Endothelial cell of umbilical vein (primary cell): ENCODE measurements at regions not wholly inside any gene's neighbourhood (a gene's known extent, or its start where the extent isn't known, plus 50 kb on each side); places are given as distances from the start of the nearest gene placed in this dataset.

Experiments used
- BruUV-seq: library from RNA; stranded (reverse); fragments of 400-500 nt; replicated peaks from 2 replicates; lab custom pipeline; 2021; lab: Mats Ljungman, UMichigan
- CTCF ChIA-PET: fragments of 300-600, 350-600 bp; sonication (Branson Sonifier 250); formaldehyde crosslinking; loops from one replicate; lab custom pipeline; 2021; ENCODE audit warnings: antibody characterized with exemption, inconsistent platforms; lab: Charles Lee
- POLR2A ChIA-PET: fragments of 300-600, 350-600 bp; sonication (Branson Sonifier 250); formaldehyde crosslinking; loops from one replicate; lab custom pipeline; 2021; ENCODE audit warnings: antibody characterized with exemption, inconsistent platforms; lab: Charles Lee
- DNase-seq: peaks from one replicate; pipeline ENCODE4 v3.0.0-alpha.2; 2011; ENCODE audit warnings: low read depth, low spot score
- FAIRE-seq: peaks from 2 replicates; lab custom pipeline; 2011; peaks lifted over from hg19 to GRCh38; lab: Jason Lieb, UNC
- H2AFZ ChIP-seq: 2 replicates; pipeline ENCODE4 v1.6.0; 2012; ENCODE audit warnings: low read depth, low read length, control low read depth, inconsistent platforms
- H3K27ac ChIP-seq: 2 replicates; pipeline ENCODE4 v1.5.1; 2011; ENCODE audit warnings: low read depth, mild to moderate bottlenecking, control low read depth, low read length, moderate library complexity; ENCODE audit not compliant: insufficient read depth
- H3K27me3 ChIP-seq, 2 experiments: 2 replicates each; pipeline versions ENCODE4 v1.6.0 to v1.6.1; 2011; ENCODE audit warnings: low read length in 2 of 2, mixed read lengths in 1 of 2; ENCODE audit not compliant: control insufficient read depth in 2 of 2, insufficient read depth in 2 of 2
- H3K36me3 ChIP-seq, 2 experiments: 2 replicates in 1 of 2; 3 replicates in 1 of 2; pipeline ENCODE4 v1.5.1; 2011; ENCODE audit warnings: low read length in 2 of 2, mild to moderate bottlenecking in 1 of 2, moderate library complexity in 1 of 2; ENCODE audit not compliant: control insufficient read depth in 2 of 2, insufficient read depth in 2 of 2; ENCODE audit errors: extremely low read depth in 1 of 2
- H3K4me1 ChIP-seq: 3 replicates; pipeline ENCODE4 v1.5.1; 2011; ENCODE audit warnings: mild to moderate bottlenecking, low read length; ENCODE audit not compliant: control insufficient read depth, insufficient read depth; ENCODE audit errors: extremely low read depth
- H3K4me2 ChIP-seq: 2 replicates; pipeline ENCODE4 v1.6.1; 2011; ENCODE audit warnings: low read length, control low read depth, mixed read lengths; ENCODE audit not compliant: insufficient read depth
- H3K4me3 ChIP-seq, 3 experiments: fragments of 200-600 bp in 1 of 3; sonication (generic), shearing (Covaris generic) in 1 of 3; replicated peaks in 1 of 3; 2 replicates each; pipeline ENCODE4 v1.5.1; 2011 to 2016; ENCODE audit warnings: control low read depth in 3 of 3, low read length in 3 of 3, mild to moderate bottlenecking in 2 of 3, inconsistent platforms in 1 of 3, low read depth in 1 of 3, moderate library complexity in 1 of 3; ENCODE audit not compliant: insufficient read depth in 1 of 3
- H3K79me2 ChIP-seq: 2 replicates; pipeline ENCODE4 v1.6.0; 2012; ENCODE audit warnings: low read length, inconsistent platforms; ENCODE audit not compliant: control insufficient read depth, insufficient read depth
- H3K9ac ChIP-seq: replicated peaks from 2 replicates; pipeline ENCODE3; 2011; ENCODE audit warnings: low read length, control low read depth; ENCODE audit not compliant: insufficient read depth; ENCODE audit errors: extremely low read depth
- H3K9me1 ChIP-seq: replicated peaks from 3 replicates; pipeline ENCODE4 v1.6.0; 2011; ENCODE audit warnings: mild to moderate bottlenecking, low read length; ENCODE audit not compliant: control insufficient read depth, insufficient read depth; ENCODE audit errors: extremely low read depth
- H3K9me3 ChIP-seq: replicated peaks from 2 replicates; pipeline ENCODE4 v1.5.1; 2012; ENCODE audit warnings: low read length, inconsistent platforms; ENCODE audit not compliant: control insufficient read depth, insufficient read depth
- H4K20me1 ChIP-seq: replicated peaks from 2 replicates; pipeline ENCODE3; 2011; ENCODE audit warnings: mild to moderate bottlenecking, low read length; ENCODE audit not compliant: control insufficient read depth, insufficient read depth; ENCODE audit errors: extremely low read depth
- EZH2 ChIP-seq: IDR thresholded peaks from 2 replicates; pipeline ENCODE4 v1.6.1; 2012; ENCODE audit warnings: borderline replicate concordance, low read depth, mild to moderate bottlenecking, moderate library complexity, low read length, inconsistent platforms; ENCODE audit not compliant: severe bottlenecking
- FOS ChIP-seq: IDR thresholded peaks from 2 replicates; pipeline ENCODE4 v1.6.1; 2011; ENCODE audit warnings: mild to moderate bottlenecking, low read length, moderate library complexity, borderline replicate concordance; ENCODE audit not compliant: insufficient read depth
- GATA2 ChIP-seq: IDR thresholded peaks from 2 replicates; pipeline ENCODE4 v1.7.0; 2011; ENCODE audit warnings: low read depth, mild to moderate bottlenecking, moderate library complexity, mixed read lengths, low read length; ENCODE audit not compliant: insufficient read length, insufficient read depth
- JUN ChIP-seq: IDR thresholded peaks from 2 replicates; pipeline ENCODE4 v1.6.1; 2011; ENCODE audit warnings: borderline replicate concordance, low read depth; ENCODE audit not compliant: insufficient read length, insufficient read depth
- MYC ChIP-seq: IDR thresholded peaks from one replicate; pipeline ENCODE4 v1.6.1; 2011; ENCODE audit warnings: mild to moderate bottlenecking, low read depth, low read length
- POLR2AphosphoS5 ChIP-seq: IDR thresholded peaks from 2 replicates; pipeline ENCODE4 v1.6.1; 2012; ENCODE audit warnings: low read depth, mild to moderate bottlenecking, control low read depth, low read length, moderate library complexity; ENCODE audit not compliant: insufficient read depth
- dilution Hi-C: fragments of 300-500 bp; cut with MboI; formaldehyde crosslinking; loops from one replicate; pipeline ENCODE4 v1.15.0; 2019; ENCODE audit warnings: low sequenced_read_pairs; ENCODE audit not compliant: extremely low pct_ligation_motif_present
- intact Hi-C: fragments of 100-400 bp; cut with micrococcal nuclease; formaldehyde crosslinking; loops from one replicate; pipeline ENCODE4 v1.10.0; 2022
- TF ChIP-seq, protein P1 (sequence below): IDR thresholded peaks from 2 replicates; pipeline ENCODE4 v1.6.1; 2011; ENCODE audit not compliant: insufficient read depth, insufficient read length

DNA sequence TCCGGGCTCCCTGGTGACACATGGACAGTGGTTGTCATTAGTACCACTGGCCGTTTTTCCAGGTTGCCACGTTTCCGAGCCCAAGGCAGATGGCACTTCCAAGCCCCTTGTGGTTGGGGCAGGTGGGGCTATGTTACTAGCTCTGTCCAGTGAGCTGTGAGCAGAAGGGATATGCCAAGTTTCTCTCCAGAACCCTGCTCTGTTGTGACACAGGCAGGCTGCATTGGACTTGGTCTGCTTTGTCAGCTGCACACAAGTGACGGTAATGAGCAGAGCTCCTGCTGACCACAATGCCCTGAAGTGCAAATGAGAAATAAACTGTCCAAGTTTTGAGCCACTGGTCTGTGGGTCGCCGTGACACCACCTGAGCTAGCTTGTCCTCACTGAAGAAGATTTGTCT, 118.8 kb downstream of the GYPC start:
- H3K27ac ChIP-seq = no peak overlapping the region
- no TSS peak for BruUV-seq
- intact Hi-C loops = loop anchor here (5.0 kb wide), 1 partner anchor 117 kb away; the partner anchor contains the start of gene GYPC
- no peaks in the 10 kb centered on the region for H3K9me1 ChIP-seq
- H4K20me1 ChIP-seq = no peaks in the 10 kb centered on the region
- H2AFZ ChIP-seq = no peak overlapping the region
- FAIRE-seq (no peak), DNase-seq (no peak)
- dilution Hi-C loops = no loop called here
- no peak overlapping the region for H3K4me2 ChIP-seq
- ChIA-PET CTCF (interaction anchor here (1.6 kb wide), 1 partner anchor 247 kb away, joined by 9 read pairs; no protein-coding TSS in a partner anchor), POLR2A (no interaction called here)
- no peaks in the 10 kb centered on the region for H3K9me3 ChIP-seq
- H3K79me2 ChIP-seq = no peaks in the 10 kb centered on the region
- peaks cover 0 to 8% of the 10 kb centered on the region in 2 experiments for H3K27me3 ChIP-seq
- TF ChIP-seq MYC (no peak), FOS (no peak), GATA2 (no peak), EZH2 (no peak)
- TF ChIP-seq, protein P1, sequence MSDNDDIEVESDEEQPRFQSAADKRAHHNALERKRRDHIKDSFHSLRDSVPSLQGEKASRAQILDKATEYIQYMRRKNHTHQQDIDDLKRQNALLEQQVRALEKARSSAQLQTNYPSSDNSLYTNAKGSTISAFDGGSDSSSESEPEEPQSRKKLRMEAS = no peak
- no peak overlapping the region for H3K4me3 ChIP-seq
- peaks cover 5% of the 10 kb centered on the region for H3K4me1 ChIP-seq
- H3K9ac ChIP-seq = no peak overlapping the region
- no peaks in the 10 kb centered on the region for H3K36me3 ChIP-seq

DNA sequence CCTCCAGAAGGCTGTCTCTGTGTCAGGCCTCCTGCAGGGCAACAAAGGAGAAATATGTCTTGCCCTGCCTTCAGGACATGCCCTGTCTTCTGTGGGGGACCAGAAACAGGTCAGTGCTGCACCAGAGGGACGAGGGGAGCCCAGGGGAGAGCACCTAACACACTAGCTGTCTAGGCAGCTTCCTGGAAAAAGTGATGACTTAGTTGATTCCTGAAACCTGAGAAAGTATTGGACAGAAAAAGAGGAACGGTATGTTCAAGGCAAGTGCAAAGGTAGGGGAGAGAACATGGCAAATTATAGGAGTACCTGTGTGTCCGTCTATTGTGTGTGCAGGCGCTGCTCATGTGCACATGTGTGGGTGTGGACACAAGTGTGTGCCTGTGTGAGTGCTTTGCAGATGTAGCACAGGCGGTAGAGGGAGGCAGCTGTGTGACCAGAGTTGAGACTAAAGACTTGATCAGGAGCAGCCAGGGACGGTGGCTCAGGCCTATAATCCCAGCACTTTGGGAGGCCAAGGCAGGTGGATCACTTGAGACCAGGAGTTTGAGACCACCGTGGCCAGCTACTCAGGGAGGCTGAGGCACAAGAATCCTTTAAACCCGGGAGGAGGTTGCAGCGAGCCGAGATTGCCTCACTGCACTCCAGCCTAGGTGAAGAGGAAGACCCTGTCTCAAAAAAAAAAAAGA, 119.5 kb downstream of the GYPC start:
- H3K79me2 ChIP-seq = no peaks in the 10 kb centered on the region
- H3K9me3 ChIP-seq = no peaks in the 10 kb centered on the region
- intact Hi-C loops = loop anchor here (5.0 kb wide), 1 partner anchor 118 kb away; the partner anchor contains the start of gene GYPC
- no peak for DNase-seq
- no TSS peak for BruUV-seq
- H3K27me3 ChIP-seq = peaks cover 0 to 8% of the 10 kb centered on the region in 2 experiments
- CTCF ChIA-PET = interaction anchor here (1.6 kb wide), 1 partner anchor 247 kb away, joined by 9 read pairs; no protein-coding TSS in a partner anchor
- H3K9ac ChIP-seq = no peak overlapping the region
- H2AFZ ChIP-seq = no peak overlapping the region
- H3K4me3 ChIP-seq = no peak overlapping the region
- POLR2A ChIA-PET = no interaction called here
- TF ChIP-seq POLR2AphosphoS5 (no peak), JUN (no peak), FOS (no peak)
- no peak overlapping the region for H3K27ac ChIP-seq
- H3K36me3 ChIP-seq = no peaks in the 10 kb centered on the region
- H3K4me1 ChIP-seq = peaks cover 5% of the 10 kb centered on the region
- H3K9me1 ChIP-seq = no peaks in the 10 kb centered on the region
- dilution Hi-C loops = no loop called here
- no peak overlapping the region for H3K4me2 ChIP-seq
- no peak for FAIRE-seq
- H4K20me1 ChIP-seq = no peaks in the 10 kb centered on the region
